Right lung (tissue), 2 donors: ENCODE measurements at regions not wholly inside any gene's neighbourhood (a gene's known extent, or its start where the extent isn't known, plus 50 kb on each side); places are given as distances from the start of the nearest gene placed in this dataset.
"Not testable (repeated sequence)": the region's sequence is repeated elsewhere in the genome, so short reads cannot be mapped to it uniquely, and the experiment has no call there.

Source experiments
- DNase-seq, 2 donors: peaks; one replicate each; pipeline ENCODE4 v3.0.0-alpha.2; 2013

DNA sequence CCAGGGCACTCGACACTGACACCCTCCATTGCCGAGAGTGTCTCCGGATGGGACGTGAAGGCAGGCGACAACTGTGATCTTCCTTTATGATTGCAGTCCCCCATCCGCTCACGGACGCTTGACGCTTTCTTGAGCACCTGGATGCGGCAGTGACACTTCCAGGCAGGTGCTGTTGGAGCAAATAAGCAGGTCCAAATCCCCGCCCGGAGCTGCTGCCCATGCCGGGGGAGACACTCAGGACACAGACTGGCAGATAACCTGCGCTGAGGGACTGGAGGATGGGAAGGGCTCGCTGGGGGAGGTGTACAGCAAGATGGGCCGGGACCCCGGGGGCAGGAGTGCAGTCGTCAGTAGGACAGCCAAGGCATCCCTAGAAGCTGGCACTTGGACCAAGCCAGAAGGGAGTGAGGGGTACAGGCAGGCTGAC is 1403.5 kb downstream of the BRD1 start:
- no peak for DNase-seq

DNA sequence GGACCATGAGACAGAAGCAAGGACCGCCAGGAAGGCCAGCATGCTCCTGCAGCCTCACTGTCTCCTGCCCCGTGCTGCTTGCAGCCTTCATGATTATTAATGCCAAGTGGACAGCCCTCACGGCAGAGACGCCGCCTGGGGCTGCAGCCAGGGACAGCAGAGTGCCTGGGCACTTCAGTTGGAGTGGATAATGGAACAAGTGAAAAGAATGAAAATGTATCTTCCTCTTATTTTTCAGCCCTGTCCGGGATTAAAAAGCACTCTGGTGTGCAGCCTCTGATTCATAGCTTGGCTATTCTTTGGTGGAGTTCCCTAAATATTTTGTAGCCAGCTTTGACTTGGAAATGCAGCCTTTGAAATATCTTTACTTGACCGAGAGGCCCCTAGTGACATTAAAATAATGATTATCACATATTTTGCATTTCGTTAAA is 1404.2 kb downstream of the BRD1 start:
- DNase-seq, result no peak

DNA sequence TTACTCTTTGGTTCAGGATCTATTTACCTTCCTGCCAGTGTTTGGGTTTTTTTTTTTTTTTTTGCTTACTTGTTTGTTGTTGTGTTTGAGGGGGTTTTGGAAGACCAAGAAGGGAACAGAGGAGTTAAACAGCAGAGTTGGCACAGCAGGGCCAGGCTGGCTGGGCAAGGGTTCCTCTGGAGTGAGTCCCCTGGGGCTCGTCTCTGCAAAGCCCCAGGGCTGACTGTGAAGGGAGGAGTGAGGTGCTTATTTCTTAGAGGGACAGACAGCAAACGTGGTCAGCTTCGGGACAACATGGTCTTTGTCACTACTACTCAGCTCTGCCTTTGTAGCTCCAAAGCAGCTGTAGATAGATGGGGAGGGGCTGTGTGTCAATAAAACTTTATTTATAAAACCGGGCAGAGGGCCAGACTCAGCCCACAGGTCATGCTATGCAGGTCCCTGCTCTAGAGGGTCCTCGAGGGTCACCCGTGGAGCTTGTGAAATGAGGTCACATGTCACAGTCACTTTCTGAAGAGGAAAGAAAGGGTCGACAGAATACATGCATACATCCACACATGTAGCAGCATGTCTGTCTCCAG is 1404.7 kb downstream of the BRD1 start:
- no peak for DNase-seq

DNA sequence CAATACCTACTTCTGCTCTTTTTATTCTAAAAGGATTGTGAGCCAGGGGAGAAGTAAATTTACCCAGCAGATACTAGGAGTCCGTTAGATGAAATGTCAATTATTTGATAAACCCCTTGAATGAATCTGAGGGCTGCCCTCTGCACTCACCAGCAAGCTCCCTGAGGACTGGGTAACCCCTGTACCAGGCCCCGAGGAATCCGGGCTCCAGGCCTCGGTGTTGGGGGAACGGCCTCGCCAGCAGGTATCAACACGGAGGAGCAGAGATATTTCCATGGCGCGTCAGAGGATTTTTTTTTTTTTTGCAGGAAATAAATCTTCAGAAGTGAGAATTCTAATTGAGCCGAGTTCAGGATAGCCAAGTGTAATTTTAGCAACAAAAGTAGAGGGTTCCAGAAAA is 1408.8 kb downstream of the BRD1 start:
- DNase-seq, result no peak

DNA sequence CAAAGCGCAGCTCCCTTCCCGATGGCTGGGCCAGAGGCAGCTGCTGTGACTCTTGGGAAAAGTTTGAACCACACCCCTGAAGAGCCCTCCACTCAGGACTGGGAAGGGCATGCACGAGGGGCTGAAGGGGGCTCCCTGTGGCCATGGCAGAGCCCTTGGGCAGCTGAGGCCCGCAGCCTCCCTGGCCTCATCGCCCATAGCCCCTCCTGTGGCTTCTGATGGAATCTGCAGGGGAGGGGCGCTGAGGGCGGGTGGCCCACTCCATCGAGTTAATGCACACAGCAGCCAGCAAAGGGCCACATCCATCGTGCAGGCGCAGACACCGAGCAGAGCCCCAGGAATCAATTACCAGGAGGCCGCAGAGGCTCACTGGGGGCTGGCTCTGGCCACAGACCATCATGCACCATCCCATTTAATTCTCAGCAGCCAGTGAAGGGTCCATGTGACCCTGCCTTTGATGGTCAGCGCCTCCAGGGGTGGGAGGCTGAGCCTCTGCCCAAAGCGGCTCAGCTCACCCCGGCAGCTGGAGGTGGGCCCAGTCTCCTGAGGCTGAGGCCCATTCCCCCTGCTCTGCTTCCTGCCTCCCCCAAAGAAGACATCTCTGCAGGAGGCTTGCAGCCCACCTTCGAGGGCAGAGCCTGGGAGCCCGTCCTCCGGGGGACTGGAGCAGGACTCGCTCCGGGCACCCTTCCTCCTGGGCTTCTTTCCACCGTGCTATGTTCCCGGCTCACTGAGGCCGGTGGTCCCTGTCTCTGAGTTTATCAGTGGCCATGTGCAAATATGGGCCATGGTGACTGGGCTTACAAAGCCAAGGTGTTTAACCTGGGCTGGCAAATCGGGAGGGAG is 1410.2 kb downstream of the BRD1 start:
- DNase-seq, result no peak

DNA sequence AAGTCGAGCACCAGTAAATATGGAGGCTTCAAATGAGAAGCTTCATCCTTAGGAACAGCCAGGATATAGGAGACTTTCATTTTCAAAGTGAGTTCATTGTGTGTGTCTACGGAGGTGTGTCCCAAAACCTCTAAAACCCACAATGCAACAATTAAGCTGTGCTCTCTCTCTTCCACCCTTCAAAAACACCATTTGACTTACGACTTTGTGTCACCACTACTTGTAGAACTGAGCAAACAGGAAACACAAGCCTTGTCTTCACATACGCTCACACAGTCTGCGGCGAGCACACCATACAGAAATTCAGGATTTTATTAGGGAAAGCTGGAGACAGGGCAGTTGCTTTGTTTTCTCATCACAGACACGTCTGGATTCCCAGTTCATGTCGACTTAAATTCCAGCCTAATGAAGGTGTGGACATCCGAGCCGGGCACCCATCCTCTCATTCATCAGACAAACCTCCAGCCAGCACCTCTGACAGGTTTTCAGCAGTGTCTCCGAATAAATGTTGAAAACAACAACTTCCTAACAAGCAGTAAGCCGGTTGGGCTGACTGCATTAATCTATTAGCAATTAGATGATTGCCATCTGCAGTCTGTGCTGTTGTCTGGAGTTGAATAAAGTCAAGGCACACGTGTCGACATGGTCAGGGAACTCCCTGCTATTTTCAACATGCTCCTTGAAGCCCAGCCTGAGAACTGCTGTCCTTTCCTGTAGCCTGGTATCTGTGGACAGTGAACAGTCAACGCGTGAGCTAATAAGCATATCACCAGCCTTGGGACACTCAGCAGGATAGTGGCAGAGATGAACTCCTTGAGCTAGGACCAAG is 1411.1 kb downstream of the BRD1 start:
- no peak for DNase-seq

DNA sequence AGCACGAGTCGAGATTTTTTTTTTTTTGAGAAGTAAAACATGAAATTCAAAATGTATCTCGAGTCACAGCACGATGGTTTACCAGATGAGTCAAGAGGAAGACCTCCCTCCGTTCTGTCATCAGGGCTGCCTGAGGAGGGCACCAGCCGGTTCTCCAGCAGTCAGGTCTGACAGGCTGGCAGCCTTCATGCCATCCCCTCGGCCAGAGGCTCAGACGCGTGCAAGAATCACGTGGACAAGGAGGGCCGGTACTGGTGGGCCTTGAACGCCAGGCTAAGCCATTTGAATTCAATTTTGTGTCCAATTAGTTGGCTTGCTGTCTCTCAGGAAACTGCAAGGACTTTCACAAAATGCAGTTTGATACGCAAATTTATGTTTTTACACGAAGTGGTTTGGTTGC is 1412.2 kb downstream of the BRD1 start:
- DNase-seq, result no peak

DNA sequence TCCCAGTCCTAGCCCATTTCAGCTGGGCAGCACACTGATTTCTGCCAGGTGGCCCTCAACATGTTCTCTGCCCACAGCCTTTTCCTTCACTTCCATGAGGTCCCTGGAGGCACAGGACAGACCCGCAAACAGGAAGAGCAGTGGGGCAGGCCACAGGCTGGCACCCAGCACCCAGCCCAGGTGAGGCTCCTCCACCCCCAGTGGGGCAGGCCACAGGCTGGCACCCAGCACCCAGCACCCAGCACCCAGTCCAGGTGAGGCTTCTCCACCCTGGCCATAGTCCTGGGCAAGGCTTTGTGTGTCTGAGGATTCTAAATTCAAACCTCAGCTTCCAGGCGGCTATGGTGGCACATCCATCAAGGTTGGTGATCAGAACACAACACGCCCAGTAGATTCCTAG is 1413.0 kb downstream of the BRD1 start:
- no peak for DNase-seq

DNA sequence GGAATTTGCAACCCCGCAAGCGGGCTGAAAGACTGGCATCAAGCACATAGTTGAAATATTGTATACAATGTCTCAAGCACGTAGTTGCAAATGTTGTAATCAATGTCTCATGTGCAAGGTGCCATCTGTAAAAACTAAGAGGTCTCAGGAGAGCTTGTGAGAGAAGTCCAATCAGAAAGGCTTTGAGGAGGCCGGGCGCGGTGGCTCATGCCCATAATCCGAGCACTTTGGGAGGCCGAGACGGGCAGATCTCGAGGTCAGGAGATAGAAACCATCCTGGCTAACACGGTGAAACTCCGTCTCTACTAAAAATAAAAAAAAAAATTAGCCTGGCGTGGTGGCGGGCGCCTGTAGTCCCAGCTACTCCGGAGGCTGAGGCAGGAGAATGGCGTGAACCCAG is 1414.7 kb downstream of the BRD1 start:
- not testable (repeated sequence) for DNase-seq

DNA sequence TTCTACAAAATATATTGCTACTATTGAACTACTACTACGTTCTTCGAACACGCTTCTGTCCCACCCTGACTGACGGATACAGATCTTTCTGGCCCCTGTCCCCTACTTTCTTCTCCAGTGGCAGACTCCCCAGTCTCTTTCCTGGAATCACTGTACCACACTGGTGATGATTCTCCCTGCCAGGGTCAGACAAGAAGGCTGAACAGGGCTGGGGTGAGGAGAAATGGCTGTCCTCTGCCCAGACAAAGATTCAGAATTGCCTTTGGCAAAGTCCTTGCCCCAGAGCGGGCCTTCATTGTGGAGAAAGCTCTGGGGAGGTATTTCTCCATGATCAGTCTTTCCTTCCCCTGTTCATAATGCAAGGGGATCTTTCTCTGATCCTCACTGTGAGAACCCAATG is 1417.1 kb downstream of the BRD1 start:
- DNase-seq, result no peak

DNA sequence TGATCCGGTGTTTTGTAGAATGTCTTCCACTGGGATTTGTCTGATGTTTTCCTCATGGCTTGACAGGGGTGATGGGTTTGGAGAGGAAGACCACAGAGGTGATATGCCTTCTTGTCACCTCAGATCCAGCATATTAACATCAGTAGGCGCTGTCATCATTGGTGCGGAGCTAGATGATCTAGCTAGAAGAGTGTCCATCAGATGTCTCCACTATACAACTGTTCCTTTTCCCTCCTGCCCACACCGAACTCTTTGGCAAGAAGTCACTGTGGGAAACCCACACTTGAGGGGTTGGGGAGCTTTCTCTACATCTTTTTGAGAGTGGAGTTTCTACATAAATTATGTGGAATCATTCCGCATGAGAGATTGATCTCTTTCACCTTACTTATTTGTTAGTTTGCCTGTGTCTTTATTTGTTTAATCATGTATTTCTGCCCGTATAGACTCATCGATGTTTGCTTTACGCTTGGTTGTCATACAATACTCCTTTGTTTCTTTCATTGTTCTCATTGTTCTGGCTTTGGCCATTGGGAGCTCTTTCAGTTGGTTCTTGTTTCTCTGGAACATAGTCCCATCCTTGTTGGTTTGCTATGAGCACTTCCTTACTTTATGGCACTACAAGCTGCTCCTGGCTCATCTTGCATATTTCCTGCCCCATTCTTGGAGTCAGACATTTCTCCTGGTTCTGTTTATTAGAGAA is 1420.3 kb downstream of the BRD1 start:
- DNase-seq, result no peak

DNA sequence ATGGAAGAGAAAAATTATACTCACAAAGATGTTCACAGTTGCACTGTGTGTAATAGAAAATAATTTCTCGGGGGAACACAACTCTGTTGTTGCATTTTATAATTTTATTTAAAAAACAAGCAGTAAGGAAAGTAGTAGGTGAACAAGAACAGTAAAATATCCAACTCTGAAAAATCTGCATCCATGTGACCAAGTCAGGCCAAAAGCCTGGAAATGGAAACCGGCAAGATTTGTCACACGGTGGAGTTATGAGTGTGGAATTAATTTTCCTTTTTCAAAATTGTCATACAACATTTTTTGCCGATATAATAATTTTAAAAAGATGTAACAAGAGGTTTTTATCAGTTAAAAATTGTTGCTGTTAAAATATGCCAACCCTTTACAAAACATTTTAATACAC is 1421.5 kb downstream of the BRD1 start:
- DNase-seq, result no peak

DNA sequence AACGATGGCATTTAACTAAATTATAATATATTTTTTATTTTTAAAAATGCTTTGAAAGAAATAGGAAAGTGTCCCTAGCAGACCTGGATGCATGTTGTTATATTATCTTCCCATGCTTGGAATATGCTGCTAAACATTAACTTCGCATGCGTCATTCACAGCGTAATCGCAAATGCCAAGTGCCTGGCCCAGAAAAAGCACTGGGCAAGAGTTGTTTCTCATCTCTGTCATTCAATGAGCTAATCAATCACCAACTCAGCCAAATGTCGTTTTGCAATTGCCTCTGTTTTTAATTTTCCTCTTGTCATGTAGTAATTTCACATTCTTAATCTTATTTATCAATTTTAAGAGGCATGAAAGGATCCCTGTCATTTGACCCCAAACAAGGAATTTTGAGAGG is 1421.9 kb downstream of the BRD1 start:
- DNase-seq, result no peak

DNA sequence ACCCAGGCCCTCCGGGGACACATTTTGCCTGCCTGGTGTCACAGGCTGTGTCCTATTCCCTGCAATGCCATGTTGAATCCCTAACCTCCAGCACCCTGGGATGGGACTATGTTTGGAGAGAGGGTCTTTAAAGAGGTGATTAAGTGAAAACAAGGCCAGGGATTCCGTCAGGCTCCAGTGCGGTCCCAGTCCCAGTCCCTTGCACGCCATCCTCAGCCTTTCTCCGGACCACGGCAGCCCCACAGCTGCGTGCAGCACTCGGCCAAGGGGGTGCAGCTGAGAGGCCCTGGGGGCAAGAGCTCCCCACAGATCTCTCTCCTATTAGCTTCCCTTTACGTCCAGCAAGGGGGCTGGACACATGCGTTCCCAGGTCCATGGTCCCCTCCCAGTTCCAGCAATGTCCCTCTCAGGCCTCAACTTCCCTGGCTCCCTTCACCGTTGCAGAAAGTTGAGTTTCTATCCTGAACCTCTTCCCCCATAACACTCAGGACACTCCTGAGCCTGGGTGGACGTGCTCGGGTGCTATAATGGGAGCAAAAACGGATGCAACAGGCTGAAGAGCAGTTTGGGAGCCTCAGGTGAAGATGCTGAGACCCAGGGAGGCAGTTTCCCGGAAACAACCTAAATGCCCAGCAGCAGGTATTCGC is 1422.7 kb downstream of the BRD1 start:
- no peak for DNase-seq

DNA sequence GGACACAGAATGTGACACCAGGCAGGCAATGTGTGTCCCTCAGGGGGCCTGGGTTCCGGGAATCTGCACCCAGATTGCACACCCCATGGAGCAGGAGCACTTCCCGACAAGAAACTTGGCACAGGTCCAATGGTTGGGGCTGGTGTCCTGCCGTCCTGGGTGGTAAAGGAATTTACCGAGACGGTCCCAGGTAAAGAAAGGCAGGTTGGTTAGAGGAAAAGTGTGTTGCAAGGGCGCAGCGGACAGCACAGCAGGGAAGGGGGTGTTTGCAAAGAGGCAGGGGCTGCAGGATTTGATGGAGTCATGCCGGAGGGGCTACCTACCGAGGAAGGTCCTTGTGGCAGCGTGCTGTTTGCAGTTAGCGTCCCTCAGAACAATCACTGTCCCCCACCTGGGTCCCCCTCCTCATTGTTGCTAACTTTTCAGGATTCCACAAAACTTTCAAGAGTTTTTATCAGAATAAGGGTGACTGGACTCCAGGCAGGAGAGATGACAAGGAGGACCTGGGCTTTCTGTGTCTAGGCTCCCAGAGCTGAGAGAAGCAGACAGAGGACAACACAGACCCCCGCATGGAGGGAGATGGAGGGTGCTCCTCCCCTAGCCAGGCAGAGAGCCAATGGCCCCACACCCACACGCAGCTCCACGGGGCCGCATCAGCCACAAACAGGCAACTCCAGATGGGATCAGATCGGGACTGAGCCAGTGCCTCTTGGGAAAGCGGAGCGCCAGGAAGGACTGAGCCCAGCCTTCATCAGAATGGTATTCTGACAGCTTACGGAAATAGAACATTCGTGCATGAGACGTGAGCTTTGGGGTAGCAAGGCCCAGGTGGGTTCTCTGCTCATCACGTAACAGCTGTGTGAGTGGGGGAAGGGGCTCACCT is 1423.9 kb downstream of the BRD1 start:
- no peak for DNase-seq

DNA sequence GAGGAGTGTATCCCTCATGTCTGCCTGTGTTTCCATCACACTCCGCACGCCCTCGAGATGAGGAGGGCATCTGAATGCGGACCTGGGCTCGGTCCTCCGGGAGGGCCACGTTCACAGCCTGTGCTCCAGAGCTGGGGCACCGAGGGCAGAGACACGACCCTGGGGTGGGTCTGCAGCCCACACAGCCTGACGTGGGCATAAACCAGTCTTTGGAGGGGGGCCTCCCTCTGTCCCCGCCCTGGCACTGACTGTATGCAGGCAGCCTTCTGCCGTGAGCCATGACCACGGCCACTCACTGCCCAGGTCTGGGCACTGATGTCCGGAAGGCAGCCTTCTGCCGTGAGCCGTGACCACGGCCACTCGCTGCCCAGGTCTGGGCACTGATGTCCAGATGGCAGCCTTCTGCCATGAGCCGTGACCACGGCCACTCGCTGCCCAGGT is 1425.1 kb downstream of the BRD1 start:
- DNase-seq, result no peak

DNA sequence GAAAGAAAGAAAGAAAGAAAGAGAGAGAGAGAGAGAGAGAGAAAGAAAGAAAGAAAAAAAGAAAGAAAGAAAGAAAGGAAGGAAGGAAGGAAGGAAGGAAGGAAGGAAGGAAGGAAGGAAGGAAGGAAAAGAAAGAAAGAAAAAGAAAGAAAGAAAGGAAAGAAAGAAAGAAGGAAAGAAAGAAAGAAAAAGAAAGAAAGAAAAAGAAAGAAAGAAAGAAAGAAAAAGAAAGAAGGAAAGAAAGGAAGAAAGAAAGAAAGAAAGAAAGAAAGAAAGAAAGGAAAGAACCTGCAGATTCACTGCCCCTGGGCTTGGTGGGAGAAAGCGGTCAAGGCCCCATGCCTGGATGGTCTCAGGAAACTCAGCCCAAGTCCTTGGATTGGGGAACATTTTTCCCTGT is 1426.2 kb downstream of the BRD1 start:
- not testable (repeated sequence) for DNase-seq

DNA sequence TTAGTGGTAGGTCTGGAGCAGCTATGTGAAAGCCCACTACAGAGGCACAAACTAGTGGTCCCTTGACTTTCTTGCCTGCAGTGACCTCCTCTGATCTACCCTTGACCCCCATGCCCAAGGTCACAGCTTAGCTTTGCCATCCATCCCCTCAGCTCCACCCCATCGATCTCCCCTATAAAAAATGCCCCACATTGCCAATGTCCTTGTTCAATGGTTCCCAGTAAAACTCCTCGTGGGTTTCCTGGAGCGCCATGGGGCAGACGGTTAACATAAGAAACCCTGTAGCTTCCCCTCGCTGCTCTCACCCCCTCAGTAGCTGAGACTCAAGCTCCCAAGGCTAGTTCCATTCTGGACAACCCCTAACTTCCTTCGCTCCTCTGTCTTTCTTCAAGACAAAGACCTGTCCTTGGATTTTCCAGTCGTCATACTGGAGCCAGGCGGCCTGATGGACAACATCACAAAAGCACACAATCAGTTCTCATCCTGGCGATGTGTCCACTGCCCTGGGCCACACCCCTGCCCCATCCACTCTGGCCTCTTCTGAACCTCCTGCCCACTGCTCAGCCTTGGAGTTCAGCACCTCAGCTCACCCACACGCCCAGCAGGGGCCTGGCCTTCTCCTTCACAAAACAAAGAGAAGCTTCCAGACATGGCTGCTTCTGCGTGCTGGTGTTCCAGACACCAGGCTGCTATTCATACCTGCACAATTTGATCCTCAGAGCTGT is 1429.3 kb downstream of the BRD1 start:
- DNase-seq, result no peak

DNA sequence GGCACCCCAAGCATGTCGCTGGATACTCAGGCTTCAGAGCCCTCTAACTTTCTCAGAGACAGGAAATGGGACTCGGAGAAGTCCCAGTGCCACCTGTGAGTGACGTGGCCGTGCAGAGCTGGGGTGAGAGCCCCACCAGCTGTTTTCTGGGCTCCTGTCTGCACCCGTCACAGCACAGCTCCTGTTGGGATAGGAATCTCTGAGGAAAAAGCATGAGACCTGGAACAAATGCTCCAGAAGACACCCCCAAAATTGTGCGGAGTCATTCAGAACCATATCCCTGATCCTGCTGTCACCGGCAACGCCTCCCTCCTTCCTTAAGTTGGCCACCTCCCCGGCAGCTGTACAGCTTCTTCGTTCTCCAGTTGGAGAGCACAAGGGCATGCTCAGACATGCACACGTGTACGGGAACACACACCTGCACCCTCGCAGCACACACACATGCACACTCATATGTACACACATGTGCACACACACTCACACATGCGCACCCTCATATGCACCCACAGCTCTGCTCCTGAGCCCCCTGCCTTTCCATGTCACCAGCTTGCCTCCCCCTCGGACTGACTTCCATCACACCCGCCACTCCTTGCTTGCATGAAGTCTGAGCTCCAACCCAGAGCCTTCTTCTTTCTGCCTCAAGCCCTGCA is 1430.0 kb downstream of the BRD1 start:
- DNase-seq, result no peak
